ENCODE measurements at regions not wholly inside any gene's neighbourhood (a gene's known extent, or its start where the extent isn't known, plus 50 kb on each side); places are given as distances from the start of the nearest gene placed in this dataset.

DNA sequence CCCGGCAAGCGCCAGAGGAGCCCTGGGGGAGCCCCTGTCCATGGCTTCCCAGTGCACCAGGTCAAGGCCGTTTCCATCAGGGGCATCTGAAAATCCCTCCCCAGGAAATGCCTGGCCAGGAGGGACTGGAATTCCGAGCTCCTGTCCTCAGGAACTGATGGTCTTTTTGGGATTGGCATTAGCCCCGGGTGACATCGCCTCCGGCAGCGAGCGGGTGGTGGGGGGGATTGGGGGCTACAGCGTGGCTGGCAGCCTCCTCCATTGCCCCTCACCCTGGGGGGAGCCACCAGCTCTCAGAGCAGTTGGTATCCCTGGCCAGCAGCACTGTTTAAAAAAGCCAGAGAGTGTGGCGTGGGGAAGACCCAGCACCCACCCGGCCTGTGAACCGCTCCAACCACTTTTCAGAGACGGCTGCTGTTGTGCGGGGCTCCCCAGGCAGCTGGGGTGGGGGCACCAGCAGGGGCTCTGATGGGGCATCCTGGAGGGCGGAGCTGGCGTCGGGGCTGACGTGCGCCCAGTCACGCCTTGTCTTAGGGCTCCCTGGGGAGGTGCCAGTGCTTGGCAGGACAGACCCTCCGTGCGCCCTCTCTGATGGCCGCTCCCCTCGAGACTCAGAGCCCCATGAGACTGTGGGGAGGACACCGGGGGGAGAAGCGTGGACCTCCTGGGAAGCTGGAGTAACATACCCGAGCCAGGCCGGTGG is 62.9 kb upstream of the TTC34 start:
- TF ChIP-seq, protein P1, sequence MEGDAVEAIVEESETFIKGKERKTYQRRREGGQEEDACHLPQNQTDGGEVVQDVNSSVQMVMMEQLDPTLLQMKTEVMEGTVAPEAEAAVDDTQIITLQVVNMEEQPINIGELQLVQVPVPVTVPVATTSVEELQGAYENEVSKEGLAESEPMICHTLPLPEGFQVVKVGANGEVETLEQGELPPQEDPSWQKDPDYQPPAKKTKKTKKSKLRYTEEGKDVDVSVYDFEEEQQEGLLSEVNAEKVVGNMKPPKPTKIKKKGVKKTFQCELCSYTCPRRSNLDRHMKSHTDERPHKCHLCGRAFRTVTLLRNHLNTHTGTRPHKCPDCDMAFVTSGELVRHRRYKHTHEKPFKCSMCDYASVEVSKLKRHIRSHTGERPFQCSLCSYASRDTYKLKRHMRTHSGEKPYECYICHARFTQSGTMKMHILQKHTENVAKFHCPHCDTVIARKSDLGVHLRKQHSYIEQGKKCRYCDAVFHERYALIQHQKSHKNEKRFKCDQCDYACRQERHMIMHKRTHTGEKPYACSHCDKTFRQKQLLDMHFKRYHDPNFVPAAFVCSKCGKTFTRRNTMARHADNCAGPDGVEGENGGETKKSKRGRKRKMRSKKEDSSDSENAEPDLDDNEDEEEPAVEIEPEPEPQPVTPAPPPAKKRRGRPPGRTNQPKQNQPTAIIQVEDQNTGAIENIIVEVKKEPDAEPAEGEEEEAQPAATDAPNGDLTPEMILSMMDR (conservative IDR thresholded peaks at IDR 0.05) = no peak
- no peak for TF ChIP-seq EZH2 (IDR thresholded peaks at IDR 0.05; ENCODE audit: low read depth)

Data from PC-9 (cell line).